Cardiac muscle cell (in vitro differentiated cells and primary cell): ENCODE measurements at regions not wholly inside any gene's neighbourhood (a gene's known extent, or its start where the extent isn't known, plus 50 kb on each side); places are given as distances from the start of the nearest gene placed in this dataset.
"Not testable (repeated sequence)": the region's sequence is repeated elsewhere in the genome, so short reads cannot be mapped to it uniquely, and the experiment has no call there.

ENCODE experiments used
- DNase-seq, 2 donors: peaks; one replicate each; pipeline versions ENCODE4 v3.0.0 to v3.0.0-alpha.2; 2010 to 2017; ENCODE audit warnings: low read depth in 1 of 2, low spot score in 1 of 2
- H3K27ac ChIP-seq: fragments of 200-600 bp; sonication (generic); 2 replicates; pipeline ENCODE4 v1.5.1; 2016
- H3K27me3 ChIP-seq: fragments of 200-600 bp; sonication (generic); 2 replicates; pipeline ENCODE4 v1.6.0; 2016; ENCODE audit warnings: control low read depth
- H3K36me3 ChIP-seq: fragments of 200-600 bp; sonication (generic); 2 replicates; pipeline ENCODE4 v1.5.1; 2016; ENCODE audit warnings: control low read depth
- H3K4me1 ChIP-seq: fragments of 200-600 bp; sonication (generic); 2 replicates; pipeline ENCODE4 v1.8.1; 2017; ENCODE audit warnings: low read depth, mild to moderate bottlenecking, mixed run types
- H3K4me3 ChIP-seq: fragments of 200-600 bp; sonication (generic); 2 replicates; pipeline ENCODE4 v1.5.1; 2016; ENCODE audit warnings: mild to moderate bottlenecking
- H3K9me3 ChIP-seq: fragments of 200-600 bp; sonication (generic); 2 replicates; pipeline ENCODE4 v1.5.1; 2017; ENCODE audit warnings: low read depth, mild to moderate bottlenecking, control low read depth
- CTCF ChIP-seq: IDR thresholded peaks from 2 replicates; pipeline ENCODE4 v1.5.1; 2012; ENCODE audit warnings: low read depth, mild to moderate bottlenecking, low read length

DNA sequence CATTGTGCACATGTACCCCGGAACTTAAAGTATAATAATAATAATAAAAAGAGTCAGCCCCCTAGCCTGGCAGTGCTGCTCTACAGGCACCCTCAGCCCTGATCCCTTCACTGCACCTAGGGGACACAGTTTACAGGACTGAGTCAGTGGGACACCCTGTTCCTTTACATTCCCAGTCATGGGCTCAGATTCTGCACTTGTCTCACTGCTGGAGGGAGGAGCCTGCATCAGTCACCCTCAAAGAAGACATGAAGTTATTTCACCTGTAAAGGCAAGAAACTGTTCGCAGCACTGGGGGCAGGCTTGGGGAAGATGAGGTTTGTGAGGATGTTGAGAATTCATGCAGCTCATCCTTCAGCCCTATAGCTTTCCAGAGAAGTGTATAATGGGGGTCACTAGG lies 50.7 kb upstream of the VPREB1 start:
- Histone ChIP-seq H3K9me3 (no peaks in the 10 kb centered on the region), H3K36me3 (no peaks in the 10 kb centered on the region), H3K27ac (no peak overlapping the region), H3K4me3 (no peak overlapping the region), H3K27me3 (peaks cover 32% of the 10 kb centered on the region), H3K4me1 (no peaks in the 10 kb centered on the region)
- no peak for TF ChIP-seq CTCF
- no peak for DNase-seq

GRCh38 chr22:22193462-22193861 lies 51.1 kb upstream of the VPREB1 start:
- not testable (repeated sequence) for H3K27ac ChIP-seq, H3K4me1 ChIP-seq, H3K4me3 ChIP-seq, H3K9me3 ChIP-seq, DNase-seq, H3K36me3 ChIP-seq
- H3K27me3 ChIP-seq, result peaks cover 27% of the 10 kb centered on the region

- not testable (repeated sequence) for H3K27ac ChIP-seq, H3K4me1 ChIP-seq, H3K9me3 ChIP-seq, H3K4me3 ChIP-seq, H3K36me3 ChIP-seq, DNase-seq
- peaks cover 23% of the 10 kb centered on the region for H3K27me3 ChIP-seq
Observed at GRCh38 chr22:22193006-22193405, 51.6 kb upstream of the VPREB1 start.

DNA sequence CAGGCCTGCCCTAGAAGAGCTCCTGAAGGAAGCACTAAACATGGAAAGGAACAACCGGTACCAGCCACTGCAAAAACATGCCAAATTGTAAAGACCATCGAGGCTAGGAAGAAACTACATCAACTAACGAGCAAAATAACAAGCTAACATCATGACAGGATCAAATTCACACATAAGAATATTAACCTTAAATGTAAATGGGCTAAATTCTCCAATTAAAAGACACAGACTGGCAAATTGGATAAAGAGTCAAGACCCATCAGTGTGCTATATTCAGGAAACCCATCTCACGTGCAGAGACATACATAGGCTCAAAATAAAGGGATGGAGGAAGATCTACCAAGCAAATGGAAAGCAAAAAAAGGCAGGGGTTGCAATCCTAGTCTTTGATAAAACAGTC lies 54.8 kb upstream of the VPREB1 start:
- H3K36me3 ChIP-seq, H3K4me3 ChIP-seq, DNase-seq, H3K9me3 ChIP-seq, H3K27ac ChIP-seq, H3K4me1 ChIP-seq: not testable (repeated sequence)
- peaks cover 21% of the 10 kb centered on the region for H3K27me3 ChIP-seq

DNA sequence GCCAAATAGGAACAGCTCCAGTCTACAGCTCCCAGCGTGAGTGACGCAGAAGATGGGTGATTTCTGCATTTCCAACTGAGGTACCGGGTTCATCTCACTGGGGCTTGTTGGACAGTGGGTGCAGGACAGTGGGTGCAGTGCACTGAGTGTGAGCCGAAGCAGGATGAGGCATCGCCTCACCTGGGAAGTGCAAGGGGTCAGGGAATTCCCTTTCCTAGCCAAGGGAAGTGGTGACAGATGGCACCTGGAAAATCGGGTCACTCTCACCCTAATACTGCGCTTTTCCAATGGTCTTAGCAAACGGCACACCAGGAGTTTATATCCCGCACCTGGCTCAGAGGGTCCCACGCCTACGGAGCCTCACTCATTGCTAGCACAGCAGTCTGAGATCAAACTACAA lies 56.7 kb upstream of the VPREB1 start:
- H3K27ac ChIP-seq, H3K36me3 ChIP-seq, H3K9me3 ChIP-seq, DNase-seq, H3K4me1 ChIP-seq, H3K4me3 ChIP-seq: not testable (repeated sequence)
- peaks cover 40% of the 10 kb centered on the region for H3K27me3 ChIP-seq

- peaks cover 46% of the 10 kb centered on the region for H3K27me3 ChIP-seq
- no peaks in the 10 kb centered on the region for H3K9me3 ChIP-seq
- H3K36me3 ChIP-seq, result no peaks in the 10 kb centered on the region
- DNase-seq, result no peak
- TF ChIP-seq CTCF, result no peak
- H3K27ac ChIP-seq, result no peak overlapping the region
- H3K4me1 ChIP-seq, result no peaks in the 10 kb centered on the region
- no peak overlapping the region for H3K4me3 ChIP-seq
Observed at GRCh38 chr22:22187299-22187698, 57.3 kb upstream of the VPREB1 start.

GRCh38 chr22:22185844-22186499 lies 58.6 kb upstream of the VPREB1 start:
- no peak overlapping the region for H3K4me3 ChIP-seq

More at GRCh38 chr22:22185844-22186499, 58.6 kb upstream of the VPREB1 start:
- no peak overlapping the region for H3K27ac ChIP-seq
- TF ChIP-seq CTCF, result no peak
- no peaks in the 10 kb centered on the region for H3K4me1 ChIP-seq
- peaks cover 59% of the 10 kb centered on the region for H3K27me3 ChIP-seq
- no peaks in the 10 kb centered on the region for H3K36me3 ChIP-seq
- H3K9me3 ChIP-seq, result no peaks in the 10 kb centered on the region
- DNase-seq, result no peak
